GM21515 (cell line): ENCODE measurements at regions not wholly inside any gene's neighbourhood (a gene's known extent, or its start where the extent isn't known, plus 50 kb on each side); places are given as distances from the start of the nearest gene placed in this dataset.

Experiments used
- ATAC-seq: cut with Tn5 transposase; IDR thresholded peaks from one replicate; pipeline ENCODE4 v1.9.1; 2021; ENCODE audit not compliant: unreplicated experiment

DNA sequence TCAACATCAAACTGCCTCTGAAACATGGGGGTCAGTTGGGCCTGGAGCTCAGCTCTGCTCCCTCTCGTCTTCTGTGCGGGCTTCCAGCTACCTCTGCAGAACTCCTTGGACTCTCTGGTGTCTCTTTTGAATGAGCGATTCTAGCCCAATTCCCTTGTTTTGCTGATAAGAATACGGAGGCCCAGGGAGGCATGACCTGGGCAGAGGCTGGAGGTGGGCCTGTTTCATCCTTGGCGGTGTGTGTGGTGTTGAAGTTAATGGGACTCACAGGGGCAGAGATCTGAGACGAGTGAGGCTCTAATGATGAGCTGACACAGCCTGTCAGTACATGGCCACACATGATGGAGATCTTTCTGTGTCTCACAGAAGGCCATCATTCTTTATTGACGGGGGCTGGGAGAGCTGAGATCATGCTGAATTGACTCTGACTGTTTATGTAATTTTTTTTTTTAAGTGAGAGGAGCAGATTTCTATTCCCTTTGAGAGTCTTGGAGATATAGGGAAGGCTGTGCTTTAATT lies 134.5 kb downstream of the URB2 start:
- ATAC-seq: no peak

DNA sequence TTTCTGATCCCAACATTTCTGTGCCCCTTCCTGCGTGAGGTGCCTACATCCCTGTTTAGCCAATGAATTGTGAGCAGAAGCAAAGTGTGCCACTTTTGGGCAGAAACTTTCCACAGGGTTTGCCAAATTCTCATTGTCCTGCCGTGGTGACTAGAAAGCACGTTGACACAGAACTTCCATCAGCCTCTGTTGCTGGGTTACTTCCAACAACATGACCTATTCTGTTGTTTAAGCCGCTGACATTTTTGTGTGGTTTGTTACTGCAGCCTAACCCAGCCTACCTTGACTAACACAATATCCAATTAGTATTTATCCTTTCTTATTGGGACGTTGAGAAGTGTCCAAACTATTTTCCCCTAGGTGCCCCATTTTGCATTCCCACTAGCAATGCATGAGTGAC lies 136.8 kb downstream of the URB2 start:
- ATAC-seq: no peak

DNA sequence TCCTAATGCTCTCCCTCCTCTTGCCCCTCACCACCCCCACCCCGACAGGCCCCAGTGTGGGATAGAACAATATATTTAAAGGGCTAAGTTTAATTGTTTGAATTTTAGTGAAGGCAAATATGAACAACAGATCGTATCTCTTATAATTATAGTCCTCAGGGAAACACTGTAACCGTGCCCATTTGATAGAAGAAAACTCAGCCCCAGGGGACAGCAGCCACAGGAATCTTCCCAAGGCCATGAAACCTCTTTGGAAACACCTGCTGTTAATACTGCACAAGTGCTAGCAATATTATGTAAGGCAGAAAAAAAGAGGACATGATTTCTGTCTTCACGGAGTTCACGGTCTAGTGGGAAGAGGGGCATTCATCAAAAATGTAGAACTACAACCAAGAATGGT lies 142.2 kb downstream of the URB2 start:
- no peak for ATAC-seq

DNA sequence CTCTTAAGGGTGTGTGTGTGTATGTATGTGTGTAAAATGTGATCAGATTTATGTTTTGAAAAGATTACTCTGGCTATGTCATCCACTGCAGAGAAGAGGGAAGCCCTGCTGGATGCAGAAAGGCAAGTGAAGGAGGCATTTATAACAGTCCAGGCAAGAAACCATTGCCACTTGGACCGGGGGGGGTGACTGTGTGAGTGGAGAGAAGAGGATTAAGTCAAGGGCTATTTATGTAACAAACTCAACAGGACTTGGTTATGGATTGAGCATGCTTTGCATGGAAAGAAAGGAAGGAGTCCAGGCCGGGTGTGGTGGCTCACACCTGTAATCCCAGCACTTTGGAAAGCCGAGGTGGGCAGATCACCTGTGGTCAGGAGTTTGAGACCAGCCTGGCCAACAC lies 143.0 kb downstream of the URB2 start:
- no peak for ATAC-seq

DNA sequence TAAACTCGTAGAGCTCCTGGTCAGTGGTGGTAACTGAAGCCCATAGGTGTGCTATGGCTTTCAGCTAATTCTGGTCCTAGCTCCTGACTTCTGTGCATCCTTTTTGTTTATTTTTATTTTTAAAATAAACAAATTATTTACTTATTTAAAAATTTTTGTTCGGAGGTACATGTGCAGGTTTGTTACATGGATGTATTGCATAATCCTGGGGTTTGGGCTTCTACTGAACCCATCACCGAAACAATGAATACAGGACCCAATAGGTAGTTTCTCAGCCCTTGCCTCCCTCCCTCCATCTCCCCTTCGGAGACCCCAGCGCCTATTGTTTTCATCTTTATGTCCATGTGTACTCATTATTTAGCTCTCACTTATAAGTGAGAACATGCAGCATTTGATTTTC lies 143.8 kb downstream of the URB2 start:
- no peak for ATAC-seq

DNA sequence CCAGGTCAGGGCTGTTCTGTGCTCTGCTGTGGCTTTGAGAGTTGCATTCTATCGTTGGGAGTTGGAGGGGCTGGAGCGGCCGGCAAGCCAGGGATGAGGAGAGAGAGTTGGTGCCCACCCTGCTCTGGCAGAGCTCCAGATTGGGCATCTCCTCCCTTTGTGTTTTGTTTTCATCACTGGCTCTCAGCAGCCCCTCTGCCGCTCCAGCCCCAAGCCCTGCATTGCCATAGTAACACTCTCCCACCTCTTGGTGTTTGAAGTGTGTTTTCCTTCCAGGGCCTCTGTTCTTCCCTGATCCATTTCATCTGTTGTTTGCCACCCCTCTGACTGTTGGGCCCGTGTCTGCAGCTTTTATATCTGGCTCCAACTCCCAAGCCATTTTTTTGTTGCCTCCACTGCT lies 152.7 kb downstream of the URB2 start:
- ATAC-seq: no peak

DNA sequence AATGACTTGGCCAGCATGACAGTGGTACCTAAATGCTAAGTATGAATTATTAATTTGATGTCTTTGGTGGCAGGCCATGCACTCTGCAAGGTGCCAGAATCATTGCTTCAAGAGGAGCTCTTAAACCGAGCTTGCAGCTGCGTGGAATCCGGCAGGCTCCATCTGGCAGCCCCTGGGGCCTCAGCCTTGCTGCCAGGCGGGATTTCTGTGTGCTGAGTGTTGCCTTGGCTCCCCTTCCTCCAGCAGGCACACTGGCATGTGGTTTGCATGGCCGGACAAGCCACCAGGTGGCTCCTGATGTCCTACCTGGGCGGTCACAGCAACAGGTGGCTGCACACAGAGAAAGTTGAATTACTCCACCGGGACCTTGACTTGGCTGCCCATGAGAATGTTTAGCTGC lies 155.4 kb downstream of the URB2 start:
- no peak for ATAC-seq

DNA sequence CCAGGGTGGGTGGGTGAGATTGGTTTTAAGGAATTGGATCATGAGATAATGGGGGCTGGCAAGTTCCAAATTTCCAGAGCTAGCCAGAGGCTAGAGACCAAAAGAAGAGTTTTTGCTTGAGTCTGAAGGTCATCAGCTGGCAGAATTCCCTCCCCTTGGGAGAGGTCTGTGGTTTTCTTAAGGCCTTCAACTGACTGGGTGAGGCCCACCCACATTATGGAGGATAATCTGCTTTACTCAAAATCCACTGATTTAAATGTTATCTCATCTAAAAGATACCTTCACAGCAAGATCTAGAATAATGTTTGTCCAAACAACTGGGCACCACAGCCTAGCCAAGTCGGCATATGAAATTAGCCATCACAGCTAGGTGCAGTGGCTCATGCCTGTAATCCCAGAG lies 156.4 kb downstream of the URB2 start:
- no peak for ATAC-seq

DNA sequence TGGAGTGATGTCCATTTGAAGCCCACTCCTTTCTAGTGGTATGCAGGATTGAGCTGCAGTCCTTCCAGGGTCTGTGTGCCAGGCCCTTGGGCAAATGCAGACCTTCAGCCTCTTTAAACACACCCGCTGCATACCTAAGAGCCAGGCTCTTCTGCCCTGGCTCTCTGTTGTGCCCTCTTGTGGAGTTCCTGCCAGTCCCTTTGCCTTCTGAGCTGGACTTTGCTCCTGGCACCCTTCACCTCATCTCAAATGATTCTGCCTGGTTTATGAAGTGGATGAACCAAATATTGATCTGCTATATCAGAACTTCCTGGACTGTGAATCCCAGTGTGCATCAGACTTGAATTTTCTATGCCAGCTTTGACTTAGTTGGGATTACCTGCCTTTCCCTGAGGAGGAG lies 158.8 kb downstream of the URB2 start:
- no peak for ATAC-seq

DNA sequence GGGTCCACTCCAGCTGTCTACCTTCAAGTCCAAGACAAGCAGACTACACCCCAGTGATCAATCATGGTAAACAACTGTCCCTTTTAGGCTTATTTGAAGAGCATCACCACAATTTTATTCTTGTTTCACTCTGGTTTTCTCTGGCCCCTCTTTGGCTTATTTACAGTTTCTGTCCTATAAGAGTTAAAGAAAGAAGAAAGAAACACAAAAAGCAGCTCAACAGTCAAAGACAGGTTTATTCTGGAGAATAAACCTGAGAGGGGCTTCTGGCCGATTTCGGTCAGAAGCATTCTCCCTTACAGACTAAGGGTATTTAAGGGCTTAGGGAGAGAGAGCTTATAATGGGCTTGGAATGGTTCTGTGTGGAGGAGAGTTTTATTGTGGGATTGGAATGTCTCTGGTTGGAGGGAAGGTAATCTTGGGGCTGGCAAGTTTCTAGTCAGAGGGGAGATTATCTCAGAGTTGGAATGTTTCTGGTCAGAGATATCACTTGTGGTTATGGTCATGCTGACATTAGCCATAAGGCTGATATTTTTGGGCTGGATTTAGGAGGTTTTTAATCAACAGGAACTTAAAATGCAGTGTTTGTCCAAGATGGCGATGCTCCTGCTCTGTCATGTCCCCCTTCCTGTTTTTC lies 161.0 kb downstream of the URB2 start:
- no peak for ATAC-seq

DNA sequence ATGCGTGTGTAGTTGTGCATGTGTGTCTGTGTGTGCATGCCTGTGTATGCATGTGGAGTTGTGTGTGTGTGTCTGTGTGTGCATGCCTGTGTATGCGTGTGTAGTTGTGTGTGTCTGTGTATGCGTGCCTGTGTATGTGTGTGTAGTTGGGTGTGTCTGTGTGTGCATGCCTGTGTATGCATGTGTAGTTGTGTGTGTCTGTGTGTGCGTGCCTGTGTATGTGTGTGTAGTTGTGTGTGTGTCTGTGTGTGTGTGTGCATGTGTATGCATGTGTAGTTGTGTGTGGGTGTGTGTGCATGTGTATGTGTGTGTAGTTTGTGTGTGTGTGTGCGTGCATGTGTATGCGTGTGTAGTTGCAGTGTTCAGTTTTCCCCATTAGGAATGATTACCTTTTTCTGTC lies 162.0 kb downstream of the URB2 start:
- no peak for ATAC-seq

DNA sequence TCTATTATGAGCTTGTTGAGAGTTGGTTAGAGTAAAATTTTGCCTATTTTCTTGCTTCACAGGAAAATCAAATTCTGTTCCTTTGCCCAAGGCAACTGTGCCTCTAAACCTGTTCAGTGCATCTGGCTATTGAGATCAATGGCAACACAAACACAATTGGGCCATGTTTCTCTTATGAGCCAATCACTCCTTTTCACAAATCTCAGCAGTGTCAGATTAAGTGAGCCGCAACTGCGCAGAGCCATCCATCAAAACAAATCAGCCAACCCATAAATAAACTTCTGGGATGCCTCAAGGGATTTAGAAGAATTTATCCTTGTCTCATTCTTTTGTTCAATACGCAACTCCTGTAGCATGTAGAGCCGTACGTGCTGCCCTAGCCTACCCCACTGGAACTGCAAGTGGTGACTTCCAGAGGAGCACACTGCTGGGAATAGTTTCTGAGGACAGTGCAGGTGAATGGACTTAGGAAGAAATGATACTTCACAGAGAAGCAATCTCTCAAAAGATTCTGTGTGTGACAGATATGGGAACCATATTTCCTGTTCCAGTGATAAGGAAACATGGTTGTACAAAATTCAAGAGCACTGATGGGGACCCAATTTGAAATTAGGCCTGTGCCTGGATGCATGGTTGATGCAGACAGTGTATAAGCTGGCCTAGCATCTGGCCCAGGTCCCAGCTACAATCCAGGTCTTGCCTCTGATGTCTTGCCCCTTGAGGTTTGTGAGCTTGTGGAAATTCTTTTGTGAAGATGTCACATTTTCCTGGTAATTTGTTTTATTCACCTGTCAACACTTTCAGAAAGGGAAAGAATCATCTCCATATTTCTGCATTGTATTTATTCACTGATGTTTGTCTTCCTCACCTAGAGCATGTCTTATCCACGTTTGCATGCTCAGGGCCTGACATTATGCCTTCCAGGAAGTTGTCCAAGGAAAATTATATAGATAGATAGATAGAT lies 166.2 kb downstream of the URB2 start:
- ATAC-seq: no peak

DNA sequence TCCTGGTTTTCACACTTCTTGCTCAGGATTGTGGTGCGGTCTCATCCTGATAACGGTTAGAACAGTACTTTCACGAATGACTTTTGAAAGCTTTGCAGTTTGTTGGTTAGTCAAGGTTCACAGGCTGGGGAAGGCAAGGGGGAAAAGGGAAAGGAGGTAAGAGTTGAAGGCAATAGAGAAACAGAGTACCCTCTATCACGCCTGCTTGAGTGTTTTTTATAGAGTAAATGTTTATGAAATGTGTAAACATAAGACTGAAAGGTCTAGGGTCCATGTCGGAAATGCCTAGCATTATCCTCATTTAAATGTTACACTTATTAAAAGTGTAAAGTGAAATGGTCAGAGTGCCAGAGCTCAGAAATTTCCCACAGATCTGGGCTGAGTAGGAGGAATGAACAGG lies 167.4 kb downstream of the URB2 start:
- no peak for ATAC-seq

DNA sequence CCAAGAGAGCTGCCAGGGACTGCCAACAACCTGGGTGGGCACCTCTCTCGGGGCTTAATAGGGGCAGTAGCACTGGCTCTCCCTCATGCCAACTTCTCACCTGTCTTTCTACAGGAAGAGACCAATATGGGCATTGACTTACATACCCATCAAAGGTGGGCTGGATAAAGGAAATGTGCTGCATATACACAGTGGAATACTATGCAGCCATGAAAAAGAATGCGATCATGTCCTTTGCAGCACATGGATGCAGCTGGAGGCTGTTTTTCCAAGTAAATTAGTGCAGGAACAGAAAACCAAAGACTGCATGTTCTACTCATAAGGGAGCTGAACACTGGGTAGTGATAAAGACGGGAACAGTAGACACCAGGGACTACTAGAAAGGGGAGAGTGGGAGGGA lies 172.5 kb downstream of the URB2 start:
- ATAC-seq: no peak

DNA sequence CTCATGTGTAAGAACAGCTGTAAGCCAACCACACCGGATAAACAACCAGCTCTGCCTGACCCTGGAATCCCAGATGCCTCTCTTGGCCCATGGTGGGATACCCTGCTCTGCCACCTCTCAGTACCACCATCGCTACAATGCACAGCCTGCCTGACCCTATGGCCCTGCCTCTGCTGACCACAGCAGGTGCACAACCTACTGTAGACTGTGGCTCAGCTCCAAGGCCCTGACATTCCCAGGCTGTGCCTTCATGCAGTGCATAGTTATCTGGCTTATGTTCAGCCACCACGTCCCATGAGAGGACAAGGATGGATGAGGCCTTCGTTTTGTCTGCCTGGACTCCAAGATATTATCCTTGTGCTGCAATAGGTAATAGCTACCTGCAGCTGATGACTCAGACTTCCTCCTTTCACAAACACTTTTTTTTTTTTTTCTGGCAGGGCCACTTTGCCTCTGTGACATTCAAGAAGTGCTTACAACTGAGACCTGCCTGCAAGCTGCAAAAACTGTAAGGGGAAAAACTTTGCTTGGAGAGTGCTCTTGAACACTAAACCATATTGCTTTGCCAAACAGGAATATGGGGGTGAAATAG lies 177.7 kb downstream of the URB2 start:
- ATAC-seq: no peak

DNA sequence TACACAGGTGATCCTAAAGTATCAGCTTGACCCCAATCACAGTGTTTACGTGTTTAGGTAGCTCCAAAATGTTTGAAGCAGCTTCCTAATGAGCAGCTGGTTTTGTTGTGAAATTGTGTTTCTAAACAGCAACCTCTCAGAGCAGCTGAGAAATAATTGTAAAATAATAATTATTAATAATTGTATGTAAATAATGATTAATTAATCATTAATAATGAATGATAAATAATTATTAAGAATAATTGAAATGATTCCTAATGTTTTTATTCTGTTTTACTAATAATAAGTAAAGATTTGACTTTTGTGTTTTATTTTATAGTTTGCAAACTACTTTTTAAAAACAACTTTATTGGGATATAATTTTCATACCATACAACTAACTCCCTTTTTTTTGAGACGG lies 182.2 kb downstream of the URB2 start:
- no peak for ATAC-seq

DNA sequence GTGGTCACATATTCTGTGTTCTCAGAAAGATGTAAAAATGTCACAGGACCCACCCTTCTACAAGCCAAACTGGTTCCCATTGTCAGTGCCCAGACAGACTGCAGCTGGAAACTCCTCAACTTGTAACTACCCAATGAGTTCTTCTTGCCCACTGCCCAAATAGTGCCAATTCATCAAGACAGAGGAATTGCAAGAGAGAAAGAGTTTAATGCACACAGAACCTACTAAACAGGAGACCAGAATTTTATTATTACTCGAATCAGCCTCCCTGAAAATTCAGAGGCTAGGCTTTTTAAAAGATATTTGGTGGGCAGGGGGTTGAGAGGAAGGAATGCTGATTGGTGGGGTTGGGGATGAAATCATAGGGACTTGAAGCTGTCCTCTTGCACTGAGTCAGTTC lies 184.1 kb downstream of the URB2 start:
- no peak for ATAC-seq

DNA sequence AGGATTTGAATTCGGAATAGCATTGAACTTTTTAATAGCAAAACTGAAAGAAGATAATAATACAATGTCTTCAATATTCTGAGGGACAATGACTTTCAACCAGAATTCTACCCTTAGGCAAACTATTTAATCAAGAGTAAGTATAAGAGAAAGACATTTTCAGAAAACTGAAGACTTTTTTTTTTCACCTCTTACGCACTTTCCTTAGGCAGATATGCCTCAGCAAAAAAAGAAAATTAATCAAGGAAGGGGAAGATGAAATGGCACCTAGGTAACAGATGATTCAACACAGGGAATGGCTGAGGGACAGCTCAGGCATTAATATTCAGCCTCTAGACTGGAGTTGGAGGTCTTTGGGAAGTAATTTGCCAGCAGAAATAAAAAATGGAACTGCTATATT lies 184.9 kb downstream of the URB2 start:
- ATAC-seq: no peak

DNA sequence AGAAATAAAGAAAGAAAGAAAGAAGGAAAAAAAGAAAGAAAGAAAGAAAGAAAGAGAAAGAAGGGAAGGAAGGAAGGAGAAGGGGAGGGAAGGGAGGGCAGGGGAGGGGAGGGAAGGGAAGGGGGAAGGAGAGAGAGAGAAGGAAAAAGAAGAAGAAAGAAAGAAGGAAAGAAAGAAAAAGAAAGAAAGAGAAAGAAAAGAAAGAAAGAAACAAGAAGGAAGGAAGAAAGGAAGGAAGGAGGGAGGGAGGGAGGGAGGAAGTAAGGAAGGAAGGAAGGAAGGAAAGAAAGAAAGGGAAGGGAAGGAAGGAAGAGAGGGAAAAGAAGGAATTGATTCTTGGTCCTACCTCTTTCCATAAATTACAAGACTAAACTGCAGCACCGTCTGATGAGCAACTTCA lies 186.1 kb downstream of the URB2 start:
- no peak for ATAC-seq

DNA sequence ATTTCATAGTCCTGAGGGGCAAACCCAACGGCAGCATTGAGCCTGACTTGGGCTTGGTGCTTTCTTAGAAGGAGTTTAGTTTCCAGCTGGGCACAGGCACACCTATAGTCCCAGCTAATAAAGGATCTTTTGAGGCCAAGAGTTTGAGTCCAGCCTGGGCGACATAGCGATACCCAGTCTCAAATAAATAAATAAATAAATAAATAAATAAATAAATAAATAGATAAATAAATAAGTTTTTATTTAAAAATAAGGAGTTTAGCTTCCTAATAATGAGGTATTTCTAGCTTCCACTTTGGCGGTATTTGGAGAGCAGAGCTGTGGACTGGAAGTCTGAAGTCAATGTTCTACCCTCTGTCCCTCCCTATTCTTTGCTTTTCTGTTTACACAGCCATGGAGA lies 186.6 kb downstream of the URB2 start:
- ATAC-seq: no peak

DNA sequence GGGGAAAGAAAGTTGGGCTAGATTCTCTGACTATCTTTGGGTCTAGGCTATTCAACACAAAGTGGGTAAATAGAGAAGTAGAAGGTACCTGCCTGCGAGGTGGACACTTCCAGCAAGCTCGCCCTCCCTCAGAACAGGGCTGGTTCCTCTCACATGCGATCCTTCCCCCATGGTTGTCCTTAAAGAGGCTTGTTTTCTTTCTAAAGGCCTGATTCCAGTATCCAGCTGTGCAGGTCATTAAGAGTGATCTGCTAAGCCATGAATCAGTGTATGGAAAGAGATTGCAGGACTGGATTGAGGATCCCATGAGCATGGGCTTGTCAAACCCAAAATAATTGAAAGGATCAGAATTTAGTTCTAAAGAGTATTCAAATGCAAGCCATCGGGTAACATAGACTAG lies 189.0 kb downstream of the URB2 start:
- no peak for ATAC-seq

DNA sequence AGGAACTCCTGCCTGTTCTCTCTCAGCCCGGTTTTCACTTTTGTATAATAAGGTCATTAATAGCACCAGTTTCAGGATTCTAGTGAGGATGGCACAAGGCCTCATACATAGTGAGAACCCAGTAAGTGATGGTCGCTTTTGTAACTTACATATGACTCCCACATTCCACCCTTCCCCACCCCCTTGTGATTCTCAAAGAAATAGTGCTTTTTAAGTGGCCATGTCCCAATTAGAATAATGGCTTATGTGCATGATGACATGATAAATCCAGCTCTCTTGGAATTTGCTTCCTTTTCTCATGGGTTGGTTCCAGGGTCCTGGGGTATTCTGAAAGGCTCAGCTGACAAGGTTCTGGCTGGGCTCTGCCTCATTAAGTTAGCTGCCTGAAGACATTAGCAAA lies 189.9 kb downstream of the URB2 start:
- no peak for ATAC-seq
